GM19397 (cell line): ENCODE measurements at regions not wholly inside any gene's neighbourhood (a gene's known extent, or its start where the extent isn't known, plus 50 kb on each side); places are given as distances from the start of the nearest gene placed in this dataset.

Source experiments
- ATAC-seq: cut with Tn5 transposase; IDR thresholded peaks from one replicate; pipeline ENCODE4 v1.9.1; 2021; ENCODE audit warnings: mild to moderate bottlenecking, moderate library complexity; ENCODE audit not compliant: unreplicated experiment

DNA sequence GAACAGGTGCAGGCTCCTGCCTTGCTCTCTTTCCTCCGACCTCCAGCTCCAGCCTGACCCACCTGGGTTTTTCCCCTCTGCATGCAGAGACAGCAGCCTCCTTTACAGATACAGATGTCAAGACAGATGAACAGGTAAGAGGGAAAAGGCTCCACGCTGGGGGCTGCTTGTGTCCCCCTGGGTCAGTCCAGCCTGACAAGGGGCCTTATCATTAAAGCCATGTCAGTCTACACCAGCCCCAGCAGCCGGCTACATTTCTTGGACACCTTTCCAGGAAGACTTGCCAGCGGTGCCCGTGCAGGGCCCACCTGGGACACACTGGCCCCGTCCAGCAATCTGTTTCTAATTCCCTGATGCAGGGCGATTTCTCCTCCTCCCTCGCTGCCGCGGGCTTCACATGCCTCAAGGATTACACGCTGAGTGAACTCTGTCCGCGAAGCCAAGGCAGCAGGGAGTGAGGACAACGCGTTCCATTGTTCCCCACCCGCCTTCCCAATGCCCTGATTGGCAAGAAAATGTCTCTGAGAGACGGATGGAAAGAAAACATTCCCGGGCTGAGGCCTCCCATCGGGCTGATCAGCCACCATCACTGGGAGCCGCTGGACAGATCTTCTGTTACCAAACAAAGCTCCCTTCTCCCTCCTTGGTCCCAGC lies 184.7 kb downstream of the C16orf95 start:
- ATAC-seq = no peak

DNA sequence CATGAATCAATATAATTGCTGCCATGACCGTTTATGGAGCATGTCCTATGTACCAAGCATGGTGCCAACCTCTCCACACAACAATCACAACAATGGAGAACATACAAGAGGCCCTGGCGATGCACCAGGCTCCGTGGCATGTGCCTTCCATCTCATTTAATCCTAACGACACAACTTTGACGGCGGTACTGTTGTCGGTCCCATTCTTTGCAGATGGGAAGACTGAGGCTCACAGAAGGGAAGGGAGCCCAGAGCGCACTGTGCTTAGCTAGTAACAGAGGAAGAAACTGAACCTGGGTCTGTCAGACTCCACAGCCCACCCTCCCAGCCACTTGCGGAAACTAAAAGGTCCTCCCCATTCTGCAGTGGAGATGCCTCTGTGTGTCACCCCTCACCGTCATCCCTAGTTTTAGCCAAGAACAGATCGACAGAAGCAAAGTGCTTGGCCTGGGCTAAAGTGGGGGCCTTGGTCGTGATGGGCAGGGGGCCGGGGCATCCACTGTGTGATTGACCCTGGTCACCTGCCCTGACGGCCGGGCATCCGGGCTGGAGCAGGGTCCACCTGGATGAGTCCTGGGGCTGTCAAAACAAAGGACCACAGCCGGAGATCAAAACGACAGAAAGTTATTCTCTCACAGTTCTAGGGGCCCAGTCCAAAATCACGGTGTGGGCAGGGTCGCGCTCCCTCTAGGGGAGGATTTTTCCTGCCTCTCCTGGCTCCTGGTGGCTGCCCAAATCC lies 183.9 kb downstream of the C16orf95 start:
- ATAC-seq = no peak

DNA sequence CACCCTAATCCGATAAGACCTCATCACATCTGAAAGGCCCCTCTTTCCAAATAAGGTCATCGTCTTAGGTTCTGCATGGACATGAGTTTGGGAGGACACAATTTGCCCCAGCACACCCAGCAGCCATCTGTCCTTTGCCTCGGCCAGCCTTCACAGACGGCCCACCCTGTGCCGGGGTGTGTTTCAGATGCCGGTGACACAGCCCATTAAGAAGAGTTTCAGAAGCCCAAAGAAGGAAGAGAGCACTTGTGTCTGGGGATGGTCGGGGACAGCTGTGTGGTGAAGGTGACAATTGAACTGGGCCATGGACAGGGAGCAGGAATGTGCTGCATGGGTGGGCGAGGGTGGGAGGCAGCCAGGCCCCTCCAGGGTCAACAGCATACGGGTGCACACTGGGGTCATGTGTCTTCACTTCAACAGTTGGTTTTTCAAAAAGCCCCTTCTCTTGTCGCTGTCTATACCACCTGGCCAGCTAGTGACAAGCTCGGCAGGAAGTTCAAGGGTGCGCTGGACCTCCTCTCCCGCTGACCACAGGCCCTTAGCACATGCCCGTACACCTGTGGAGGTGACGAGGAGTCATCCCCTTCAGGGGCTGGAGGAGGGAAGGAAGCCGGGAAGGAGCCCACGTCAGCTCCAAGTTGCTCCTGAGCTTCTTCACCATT lies 183.1 kb downstream of the C16orf95 start:
- ATAC-seq = no peak

DNA sequence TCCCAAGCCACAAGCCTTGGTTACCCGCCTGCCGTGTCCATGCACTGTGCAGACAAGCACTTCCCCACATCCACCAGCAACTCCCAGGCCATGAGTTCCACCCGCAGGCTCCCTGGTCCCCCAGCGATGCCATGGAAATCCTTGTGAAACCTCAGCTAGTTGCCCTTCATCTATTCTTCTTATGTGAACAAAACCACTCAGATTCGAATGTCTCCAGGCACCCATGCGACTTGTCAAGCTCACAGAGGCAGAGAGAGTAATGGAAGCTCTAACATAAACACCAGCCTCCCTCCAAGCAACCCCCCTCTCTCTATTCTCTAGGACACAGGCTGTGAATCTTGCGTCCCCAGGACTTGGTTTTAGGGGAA lies 182.6 kb downstream of the C16orf95 start:
- ATAC-seq = no peak

DNA sequence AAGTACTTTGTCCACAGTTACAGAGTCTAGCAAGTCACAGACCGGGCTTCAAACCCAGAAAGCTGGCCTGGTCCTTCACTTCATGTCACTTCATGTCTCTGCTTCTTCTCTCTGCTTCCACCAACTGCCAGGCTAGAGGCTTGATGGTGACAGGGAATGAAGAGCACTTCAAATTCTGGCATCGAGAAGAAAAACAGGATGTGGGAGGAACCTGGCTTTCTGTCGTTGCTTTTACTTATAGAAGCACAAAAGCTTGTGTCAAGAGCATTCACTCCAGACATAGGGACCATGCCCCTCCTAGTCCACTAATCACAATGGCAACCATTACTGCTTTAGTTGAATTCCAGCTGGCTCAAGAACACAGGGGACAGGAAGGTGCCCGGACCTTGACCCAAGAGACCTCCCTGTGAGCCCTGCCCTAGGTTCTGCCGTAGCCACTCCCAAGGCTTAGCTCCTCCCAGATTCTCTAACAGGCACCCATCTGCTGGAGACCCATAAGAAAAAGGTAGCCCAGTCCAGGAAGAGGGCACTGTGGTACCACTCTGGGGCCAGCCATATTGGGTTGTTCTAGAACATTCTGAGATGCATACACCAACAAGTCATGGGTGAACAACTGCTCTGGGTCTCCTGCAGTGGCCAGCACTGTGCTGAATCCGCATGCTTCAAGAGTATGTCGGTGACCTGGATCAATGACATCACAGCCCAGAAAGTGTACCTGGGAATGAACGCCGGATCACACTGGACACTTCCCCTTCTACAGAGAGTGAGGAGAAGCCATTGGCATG lies 181.8 kb downstream of the C16orf95 start:
- ATAC-seq = no peak

DNA sequence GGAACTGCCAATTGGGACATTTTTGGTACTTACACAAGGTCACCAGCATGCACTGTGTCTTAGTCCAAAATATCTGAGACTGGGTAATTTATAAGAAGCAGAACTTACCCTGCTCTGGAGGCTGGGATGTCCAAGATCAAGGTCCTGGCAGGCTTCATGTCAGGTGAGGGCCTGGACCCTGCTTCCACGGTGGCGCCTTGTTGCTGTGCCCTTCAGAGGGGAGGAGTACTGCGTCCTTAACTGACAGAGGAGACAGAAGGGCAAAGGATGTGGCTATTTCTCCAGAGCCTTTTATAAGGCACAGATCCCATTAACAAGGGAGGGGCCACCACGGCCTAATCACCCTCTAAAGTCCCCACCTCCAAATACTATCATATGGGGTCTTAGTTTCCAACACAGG lies 178.9 kb downstream of the C16orf95 start:
- ATAC-seq = no peak

DNA sequence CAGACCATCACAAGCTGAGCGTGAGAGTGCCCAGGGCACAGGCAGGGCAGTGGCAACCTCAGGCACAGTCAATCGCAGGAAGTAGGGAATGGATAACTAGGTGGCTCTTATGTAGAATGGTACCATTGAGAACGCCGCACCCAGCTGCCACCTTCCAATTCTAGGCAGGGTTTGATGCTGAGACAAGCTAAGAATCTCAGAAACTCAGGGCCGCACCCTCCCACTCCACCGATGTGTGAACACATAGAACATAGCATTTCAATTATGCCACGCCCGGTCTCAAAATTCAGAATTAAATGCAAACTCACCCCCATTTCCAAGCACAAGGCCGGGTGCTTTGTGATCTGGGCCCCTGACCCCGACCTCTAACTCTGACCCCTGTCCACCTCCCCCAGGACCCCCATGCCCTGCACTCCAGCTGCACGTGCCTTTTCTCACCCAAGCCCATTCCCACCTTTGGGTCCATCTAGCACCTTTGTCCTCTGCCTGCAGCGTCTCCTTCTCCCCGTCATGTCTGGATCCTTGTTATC lies 178.4 kb downstream of the C16orf95 start:
- no peak for ATAC-seq

DNA sequence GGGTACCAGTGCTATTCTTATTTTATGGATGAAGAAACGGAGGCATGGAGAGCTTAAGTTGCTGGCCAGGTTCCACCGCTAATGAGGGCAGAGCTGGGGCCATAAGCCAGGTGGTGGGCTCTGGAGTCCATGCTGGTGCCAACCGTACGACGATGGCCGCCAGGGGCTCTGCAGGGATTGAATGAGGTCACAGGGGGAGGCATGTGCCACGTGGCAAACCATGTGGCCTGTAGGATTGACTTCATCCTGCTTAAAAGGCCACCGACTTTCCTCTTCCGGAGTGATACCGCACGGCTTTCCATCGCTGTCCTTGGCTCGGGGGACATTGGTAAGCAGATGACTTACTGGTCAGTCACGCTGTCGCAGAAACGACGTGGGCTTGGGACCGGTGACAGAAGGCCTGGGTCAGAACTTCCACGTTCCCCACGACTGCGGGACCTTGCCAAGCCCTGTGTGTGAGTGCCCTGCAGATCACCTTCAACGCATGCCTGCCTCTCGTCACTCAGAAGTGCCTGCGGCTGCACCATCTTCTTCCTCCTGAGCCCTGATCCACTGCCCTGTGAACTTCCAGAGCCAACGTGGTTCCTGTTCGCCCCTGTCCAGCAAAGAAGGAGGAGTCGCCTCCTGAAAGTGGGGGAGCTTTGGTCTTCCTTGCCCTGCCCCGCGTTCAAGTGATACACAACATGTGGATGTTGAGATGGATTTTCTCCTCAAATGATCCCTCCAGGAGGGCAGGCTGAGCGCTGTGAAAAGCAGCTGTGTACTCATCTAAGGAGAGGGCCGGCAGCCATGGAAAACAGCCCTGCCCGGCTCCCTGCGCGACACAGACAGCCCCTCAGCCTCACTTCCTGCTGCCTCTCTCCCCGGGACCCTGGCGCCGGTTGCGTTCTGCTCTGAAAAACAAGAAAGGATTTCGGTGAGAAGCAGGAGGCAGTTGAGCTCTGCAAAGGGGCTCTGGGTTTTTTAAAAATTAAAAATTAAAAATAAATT lies 176.7 kb downstream of the C16orf95 start:
- no peak for ATAC-seq

DNA sequence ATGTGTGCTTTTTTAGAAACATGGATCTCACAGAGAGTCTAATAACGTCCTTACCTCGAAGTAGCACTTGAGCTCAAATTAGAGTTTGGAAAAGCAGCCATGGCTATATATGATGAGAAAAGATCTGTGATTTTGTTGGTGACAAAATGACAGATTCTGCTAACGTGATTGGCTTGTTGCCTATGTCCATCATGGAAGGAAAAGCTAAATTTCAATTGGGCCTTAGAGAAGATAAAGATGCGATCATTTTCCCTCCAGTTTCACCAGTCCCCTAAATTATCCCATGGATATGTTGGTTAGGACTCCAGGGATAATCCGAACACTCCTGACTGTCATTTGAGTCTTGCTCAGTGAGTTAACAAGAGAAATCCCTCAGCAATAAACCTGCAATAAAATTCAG lies 175.8 kb downstream of the C16orf95 start:
- no peak for ATAC-seq

DNA sequence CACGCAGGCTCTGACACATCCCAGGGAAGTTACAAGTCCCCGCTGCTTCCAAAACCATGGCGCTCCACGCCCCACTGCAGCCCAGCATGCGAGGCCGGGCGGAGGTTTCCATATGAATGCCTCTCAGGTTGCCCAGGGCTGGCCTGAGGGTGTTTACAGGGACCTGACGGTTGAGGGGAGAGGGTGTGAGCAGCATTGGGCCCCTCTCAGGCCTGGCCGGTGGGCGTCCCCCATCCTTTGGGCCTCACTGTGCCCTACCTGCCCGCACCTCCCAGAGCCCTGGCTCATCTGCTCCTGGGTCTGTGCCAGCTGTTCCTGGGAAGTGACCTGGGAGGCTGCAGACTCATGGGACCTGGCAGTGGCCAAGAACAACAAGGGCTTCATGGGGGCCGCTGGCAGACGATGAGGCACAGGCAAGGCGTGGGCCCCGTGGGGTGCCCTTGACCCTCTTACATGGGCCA lies 173.5 kb downstream of the C16orf95 start:
- ATAC-seq = no peak

DNA sequence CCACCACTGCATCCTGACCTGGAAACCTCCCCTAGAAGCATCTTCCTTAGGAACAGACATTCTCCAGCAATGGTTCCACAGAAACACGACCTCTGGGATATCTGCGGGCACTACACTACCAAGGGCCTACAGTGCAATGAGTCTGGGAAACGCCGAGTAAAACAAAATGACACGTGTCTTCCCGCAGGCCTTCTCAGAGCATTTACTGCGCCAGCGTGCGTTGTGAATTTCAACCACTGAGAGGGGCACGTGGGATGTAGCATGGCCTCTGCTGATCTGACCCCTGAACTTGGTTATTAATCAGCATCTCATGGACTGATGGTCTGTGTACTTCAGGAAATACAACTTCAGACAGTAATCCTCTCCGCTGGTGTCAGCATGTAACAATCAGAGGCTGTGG lies 173.0 kb downstream of the C16orf95 start:
- no peak for ATAC-seq

DNA sequence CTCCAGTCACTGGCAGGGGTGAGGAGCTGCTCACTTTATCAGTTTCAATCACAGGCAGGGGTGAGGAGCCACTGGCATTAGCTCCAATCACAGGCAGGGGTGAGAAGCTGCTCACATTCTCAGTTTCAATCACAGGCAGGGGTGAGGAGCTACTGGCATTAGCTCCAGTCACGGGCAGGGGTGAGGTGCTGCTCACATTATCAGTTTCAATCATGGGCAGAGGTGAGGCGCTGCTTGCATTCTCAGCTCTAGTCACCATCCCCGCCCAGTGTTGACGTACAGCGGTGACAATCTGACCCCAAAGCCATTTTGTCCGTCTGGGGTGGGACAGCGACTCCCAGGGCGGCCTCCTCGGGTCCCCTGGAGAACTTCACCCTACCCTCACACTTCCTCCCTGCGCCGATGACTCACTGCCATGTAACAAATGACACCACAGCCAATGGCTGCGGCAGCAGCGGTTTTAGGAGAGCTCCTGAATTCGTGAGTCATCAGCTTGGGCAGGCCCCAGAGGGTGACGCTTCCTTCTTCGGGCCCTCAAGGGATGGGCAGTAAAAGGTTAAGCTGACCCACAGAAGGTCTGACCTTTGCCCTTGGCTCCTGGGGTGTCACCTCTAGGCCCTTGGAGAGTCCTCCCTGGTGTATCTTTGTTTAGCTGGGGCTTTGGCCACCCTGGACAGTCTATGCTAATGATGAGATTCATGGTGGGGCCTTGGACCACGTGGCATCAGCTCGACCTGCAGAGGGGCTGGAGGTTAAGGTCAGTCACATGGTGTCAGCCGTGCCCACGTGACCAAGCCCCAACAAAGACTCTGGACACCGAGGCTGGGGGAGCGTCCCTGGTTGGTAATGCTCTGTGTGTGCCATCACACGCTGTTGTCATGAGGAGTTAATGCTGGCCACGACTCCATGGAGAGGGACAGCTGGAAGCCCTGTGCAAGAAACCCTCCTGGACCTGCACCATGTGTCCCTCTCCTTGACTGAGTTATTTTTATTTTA lies 171.7 kb downstream of the C16orf95 start:
- ATAC-seq = no peak

DNA sequence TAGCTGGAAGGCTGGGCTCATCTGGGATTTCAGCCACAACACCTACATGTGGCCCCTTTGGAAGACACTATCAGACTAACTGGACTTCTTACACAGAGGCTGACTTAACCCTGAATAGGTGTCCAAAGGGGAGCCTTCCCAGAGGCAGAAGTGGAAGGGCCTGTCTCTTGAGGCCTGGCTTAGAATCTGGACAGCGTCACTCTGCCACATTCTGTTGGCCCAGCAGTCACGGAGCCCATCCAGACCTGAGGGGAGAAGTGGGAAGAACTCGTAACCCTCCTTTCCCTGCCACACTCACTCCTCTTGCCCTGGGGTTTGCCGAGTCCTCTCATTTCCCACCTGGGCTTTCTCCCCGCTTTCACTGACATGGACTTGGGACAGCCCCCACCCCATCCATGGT lies 170.5 kb downstream of the C16orf95 start:
- ATAC-seq = no peak

DNA sequence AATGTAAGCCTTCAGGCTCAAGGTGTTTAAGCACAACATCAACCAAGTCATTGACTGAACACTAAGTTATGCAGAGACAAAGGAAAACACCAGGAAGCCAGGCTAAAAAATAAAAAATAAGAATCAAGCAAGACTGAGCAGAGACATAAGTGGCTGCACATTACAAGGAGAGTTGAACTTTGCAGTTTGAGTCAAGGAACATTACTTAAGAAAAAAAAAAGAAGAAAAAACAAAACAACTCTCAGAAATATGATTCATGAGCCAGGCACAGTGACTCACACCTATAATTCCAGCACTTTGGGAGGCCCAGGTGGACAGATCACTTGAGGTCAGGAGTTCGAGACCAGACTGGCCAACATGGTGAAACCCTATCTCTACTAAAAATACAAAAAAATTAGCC lies 168.1 kb downstream of the C16orf95 start:
- ATAC-seq = no peak

DNA sequence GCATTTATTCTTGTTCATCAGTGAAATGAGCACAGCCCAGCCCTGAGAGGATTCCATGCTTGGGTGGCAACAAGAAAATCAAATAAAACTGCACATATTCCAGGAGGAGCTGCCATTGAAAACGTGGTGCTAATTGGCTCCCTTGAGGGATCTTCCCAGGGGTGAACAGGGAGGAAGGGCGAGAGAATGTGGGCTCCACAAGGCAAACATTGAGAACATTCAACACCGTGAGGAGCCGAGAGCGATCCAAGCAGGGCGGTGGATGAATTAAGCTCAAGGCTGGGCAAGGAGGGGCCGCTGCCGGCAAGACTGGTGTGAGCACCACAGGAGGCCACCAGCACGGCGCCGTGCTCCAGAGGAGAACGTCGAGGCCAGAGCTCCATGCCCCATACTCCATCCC lies 166.9 kb downstream of the C16orf95 start:
- no peak for ATAC-seq

DNA sequence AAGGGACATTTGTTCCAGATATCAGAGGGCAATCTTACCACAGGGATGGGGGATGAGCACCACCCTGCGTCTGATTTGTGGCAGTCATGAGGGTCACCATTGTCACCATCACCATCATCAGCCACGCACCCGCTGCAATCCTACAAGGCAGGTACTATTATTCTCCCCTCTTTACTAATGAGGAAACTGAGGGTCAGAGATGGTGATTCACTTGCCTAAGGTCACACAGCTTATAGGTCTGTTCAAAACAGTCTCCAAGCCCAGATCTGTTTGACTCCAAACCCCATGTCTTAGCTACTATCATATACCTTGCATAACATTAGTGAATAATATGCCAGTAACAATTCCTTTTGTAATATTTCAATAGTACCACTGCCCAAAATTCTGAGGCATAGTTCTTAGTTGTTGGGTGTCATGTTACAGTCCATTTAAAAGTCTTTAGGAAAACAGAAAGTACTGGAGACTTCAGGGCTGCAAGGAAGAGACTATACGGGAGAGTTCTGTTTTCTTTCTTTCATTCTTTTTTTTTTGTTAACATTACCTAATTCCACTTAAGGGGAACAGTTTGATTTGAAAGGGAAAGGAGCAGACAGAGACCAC lies 166.4 kb downstream of the C16orf95 start:
- no peak for ATAC-seq

DNA sequence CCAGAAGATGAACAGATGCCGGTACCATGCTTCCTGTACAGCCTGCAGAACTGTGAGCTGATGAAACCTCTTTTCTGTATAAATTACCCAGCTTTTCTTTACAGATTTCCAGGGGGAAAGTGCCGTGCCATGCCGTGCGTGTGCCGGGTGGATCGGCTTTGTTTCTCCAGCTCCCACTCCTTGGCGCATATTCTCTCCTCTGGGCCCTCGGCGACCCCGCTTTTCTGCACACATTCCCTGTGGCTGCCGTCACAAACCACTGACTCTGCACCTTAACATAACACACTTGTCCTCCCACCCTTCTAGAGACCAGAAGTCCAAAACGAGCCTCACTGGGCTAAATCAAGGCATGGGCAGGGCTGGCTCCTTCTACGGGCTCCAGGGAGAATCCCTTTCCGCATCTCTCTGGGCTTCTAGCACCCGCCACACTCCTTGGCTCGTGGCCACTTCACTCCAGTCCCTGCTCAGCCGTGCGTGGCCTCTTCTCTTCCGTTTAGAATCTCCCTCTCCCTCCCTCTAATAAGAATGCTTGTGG lies 164.9 kb downstream of the C16orf95 start:
- ATAC-seq = no peak

DNA sequence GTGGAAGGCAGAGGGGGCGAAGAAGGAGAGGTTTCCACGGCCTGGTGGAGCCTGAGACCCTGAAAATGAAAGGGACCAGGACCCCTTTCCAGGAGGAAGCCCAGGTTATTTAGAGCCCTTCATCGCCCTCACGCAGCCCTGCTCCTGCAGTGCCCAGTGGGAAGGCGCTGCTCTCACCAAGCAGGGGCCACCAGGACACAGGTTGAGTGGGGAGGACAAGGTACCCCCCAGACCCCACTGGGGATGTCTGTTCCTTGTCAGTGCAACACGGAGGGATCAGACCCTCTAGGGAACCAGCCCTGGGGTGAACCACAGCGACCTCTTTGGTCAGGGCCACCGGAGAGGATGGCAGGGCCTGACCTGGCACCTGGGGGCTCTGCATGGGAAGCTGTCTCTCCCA lies 163.9 kb downstream of the C16orf95 start:
- ATAC-seq = no peak
